ENCODE measurements at regions not wholly inside any gene's neighbourhood (a gene's known extent, or its start where the extent isn't known, plus 50 kb on each side); places are given as distances from the start of the nearest gene placed in this dataset.

DNA sequence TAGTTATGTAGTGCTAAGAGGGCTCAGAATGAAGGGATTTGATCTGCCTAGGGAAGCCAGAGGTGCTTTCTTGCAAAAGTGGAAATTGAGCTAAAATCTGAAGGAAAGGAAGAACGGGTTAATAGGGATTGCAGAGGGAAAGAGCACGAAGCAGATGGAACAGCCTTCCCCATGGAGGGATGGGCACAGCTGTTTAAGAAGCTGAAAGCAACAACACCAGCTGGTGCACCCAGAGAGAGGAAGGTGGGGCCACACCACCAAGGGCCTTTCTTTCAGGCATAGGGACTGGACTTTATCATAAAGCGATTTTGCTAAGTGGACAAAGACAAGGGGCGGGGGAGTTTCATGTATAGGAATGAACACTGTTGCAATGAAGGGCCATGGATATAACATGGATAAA is 65.8 kb upstream of the SNRPB2 start:
- H3K4me3 ChIP-seq (ENCODE audit: low read depth, low read length), result no peak overlapping the region
- no peak for DNase-seq (ENCODE audit: low read depth)
- TF ChIP-seq, protein P1, sequence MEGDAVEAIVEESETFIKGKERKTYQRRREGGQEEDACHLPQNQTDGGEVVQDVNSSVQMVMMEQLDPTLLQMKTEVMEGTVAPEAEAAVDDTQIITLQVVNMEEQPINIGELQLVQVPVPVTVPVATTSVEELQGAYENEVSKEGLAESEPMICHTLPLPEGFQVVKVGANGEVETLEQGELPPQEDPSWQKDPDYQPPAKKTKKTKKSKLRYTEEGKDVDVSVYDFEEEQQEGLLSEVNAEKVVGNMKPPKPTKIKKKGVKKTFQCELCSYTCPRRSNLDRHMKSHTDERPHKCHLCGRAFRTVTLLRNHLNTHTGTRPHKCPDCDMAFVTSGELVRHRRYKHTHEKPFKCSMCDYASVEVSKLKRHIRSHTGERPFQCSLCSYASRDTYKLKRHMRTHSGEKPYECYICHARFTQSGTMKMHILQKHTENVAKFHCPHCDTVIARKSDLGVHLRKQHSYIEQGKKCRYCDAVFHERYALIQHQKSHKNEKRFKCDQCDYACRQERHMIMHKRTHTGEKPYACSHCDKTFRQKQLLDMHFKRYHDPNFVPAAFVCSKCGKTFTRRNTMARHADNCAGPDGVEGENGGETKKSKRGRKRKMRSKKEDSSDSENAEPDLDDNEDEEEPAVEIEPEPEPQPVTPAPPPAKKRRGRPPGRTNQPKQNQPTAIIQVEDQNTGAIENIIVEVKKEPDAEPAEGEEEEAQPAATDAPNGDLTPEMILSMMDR (conservative IDR thresholded peaks at IDR 0.05; ENCODE audit: low read depth, low read length), result no peak

- TF ChIP-seq, protein P1 (conservative IDR thresholded peaks at IDR 0.05; ENCODE audit: low read depth, low read length), result no peak
- no peak overlapping the region for H3K4me3 ChIP-seq (ENCODE audit: low read depth, low read length)
- no peak for DNase-seq (ENCODE audit: low read depth)
Measured at GRCh38 chr20:16662467-16662866, 67.4 kb upstream of the SNRPB2 start.

DNA sequence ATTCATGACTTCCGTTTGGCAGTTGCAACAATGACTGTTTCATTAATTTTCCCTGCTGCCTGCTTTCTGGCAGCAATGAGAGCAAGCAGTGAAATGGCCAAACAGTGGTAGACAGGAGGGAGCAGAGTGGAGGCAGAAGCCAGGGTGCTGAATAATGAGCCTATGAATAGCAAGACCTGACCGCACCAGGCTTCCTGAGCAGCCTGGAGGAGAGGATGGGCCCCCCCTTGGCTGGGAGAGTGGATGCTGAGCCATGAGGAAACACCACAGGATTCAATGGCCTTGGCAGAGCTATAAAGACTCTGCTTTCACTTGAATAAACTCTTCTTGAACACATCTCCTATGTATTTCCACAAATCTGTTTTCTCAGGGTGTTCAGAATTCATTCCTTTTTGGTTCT is 68.1 kb upstream of the SNRPB2 start:
- no peak for DNase-seq (ENCODE audit: low read depth)
- TF ChIP-seq, protein P1 (conservative IDR thresholded peaks at IDR 0.05; ENCODE audit: low read depth, low read length), result no peak
- no peak overlapping the region for H3K4me3 ChIP-seq (ENCODE audit: low read depth, low read length)

DNA sequence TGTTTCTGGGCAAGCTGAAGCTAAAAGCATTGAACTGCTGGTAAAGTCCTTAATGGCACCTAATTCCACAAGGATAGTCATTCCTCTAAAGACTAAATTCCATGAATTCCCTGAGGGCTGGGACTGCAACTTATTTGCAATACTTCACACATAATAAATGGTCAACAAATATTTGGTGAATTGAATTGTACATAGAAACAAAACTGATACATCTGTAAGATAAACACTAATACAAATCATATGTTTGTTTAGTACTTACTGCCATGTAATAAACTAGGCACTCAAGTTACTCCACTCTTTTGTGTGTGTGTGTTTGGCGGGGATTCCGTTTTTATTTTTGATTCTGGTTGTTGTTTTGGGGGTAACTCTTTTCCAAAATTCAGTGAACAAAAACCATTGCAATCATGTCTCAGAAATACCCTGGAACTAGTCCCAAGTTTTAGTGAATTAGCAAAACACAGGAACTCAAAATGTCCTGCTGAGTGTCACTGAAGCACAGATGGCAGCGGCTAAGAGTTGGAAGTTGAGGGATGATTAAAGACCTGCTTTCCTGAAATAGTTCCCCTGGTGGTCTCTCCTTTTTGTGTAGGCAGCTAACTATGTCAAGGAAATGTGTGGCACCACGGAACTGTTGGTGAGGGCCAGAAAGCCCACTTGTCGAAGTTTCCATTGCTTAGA is 74.8 kb upstream of the SNRPB2 start:
- TF ChIP-seq, protein P1 (conservative IDR thresholded peaks at IDR 0.05; ENCODE audit: low read depth, low read length), result no peak
- DNase-seq (ENCODE audit: low read depth), result no peak
- no peak overlapping the region for H3K4me3 ChIP-seq (ENCODE audit: low read depth, low read length)

DNA sequence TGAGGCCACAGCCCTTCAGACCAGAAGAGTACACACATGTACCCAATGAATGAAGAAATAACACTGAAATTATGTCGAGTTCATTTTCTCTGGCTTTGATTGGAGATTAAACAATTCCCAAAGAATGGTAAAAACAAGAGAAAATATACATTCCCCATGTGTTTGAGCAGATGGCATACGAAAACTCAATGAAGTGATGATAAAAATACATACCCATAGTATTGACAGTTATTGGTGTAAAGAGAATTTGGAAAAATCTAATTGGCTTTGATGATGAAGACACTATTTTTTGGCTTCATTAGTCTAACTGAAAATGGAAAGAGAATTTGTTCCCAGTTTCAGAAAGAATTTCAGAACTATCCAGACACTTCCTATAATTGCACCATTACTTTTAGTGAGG is 76.6 kb upstream of the SNRPB2 start:
- H3K4me3 ChIP-seq (ENCODE audit: low read depth, low read length), result no peak overlapping the region
- DNase-seq (ENCODE audit: low read depth), result no peak
- TF ChIP-seq, protein P1 (conservative IDR thresholded peaks at IDR 0.05; ENCODE audit: low read depth, low read length), result no peak

GRCh38 chr20:16647875-16648597 is 74.8 kb upstream of the KIF16B start:
- TF ChIP-seq, protein P1 (conservative IDR thresholded peaks at IDR 0.05; ENCODE audit: low read depth, low read length), result no peak
- H3K4me3 ChIP-seq (ENCODE audit: low read depth, low read length), result no peak overlapping the region
- DNase-seq (ENCODE audit: low read depth), result no peak
